ENCODE measurements at regions not wholly inside any gene's neighbourhood (a gene's known extent, or its start where the extent isn't known, plus 50 kb on each side); places are given as distances from the start of the nearest gene placed in this dataset.

GRCh38 chr13:72153272-72153671 is 286.3 kb upstream of the DACH1 start:
- no peaks in the 10 kb centered on the region for H4K20me1 ChIP-seq (ENCODE audit: insufficient read depth)
- no peaks in the 10 kb centered on the region for H3K79me2 ChIP-seq (ENCODE audit: insufficient read depth, low read depth)
- H3K4me2 ChIP-seq = no peak overlapping the region
- no peak overlapping the region for H3K4me3 ChIP-seq (IDR thresholded peaks at IDR 0.05; ENCODE audit: insufficient read depth, low read depth, low read length)
- no peak overlapping the region for H3K27ac ChIP-seq
- no peak overlapping the region for H3K9ac ChIP-seq
- H3K27me3 ChIP-seq (ENCODE audit: insufficient read depth, low read depth) = no peaks in the 10 kb centered on the region
- H3K36me3 ChIP-seq (ENCODE audit: insufficient read depth) = no peaks in the 10 kb centered on the region
- H3K4me1 ChIP-seq (ENCODE audit: low read depth, poor library complexity, severe bottlenecking) = no peaks in the 10 kb centered on the region
- no peak overlapping the region for H2AFZ ChIP-seq (ENCODE audit: low read depth)
- TF ChIP-seq, protein P1, sequence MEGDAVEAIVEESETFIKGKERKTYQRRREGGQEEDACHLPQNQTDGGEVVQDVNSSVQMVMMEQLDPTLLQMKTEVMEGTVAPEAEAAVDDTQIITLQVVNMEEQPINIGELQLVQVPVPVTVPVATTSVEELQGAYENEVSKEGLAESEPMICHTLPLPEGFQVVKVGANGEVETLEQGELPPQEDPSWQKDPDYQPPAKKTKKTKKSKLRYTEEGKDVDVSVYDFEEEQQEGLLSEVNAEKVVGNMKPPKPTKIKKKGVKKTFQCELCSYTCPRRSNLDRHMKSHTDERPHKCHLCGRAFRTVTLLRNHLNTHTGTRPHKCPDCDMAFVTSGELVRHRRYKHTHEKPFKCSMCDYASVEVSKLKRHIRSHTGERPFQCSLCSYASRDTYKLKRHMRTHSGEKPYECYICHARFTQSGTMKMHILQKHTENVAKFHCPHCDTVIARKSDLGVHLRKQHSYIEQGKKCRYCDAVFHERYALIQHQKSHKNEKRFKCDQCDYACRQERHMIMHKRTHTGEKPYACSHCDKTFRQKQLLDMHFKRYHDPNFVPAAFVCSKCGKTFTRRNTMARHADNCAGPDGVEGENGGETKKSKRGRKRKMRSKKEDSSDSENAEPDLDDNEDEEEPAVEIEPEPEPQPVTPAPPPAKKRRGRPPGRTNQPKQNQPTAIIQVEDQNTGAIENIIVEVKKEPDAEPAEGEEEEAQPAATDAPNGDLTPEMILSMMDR (conservative IDR thresholded peaks at IDR 0.05; ENCODE audit: low read depth, low read length) = no peak

- Histone ChIP-seq H3K27me3 (ENCODE audit: insufficient read depth, low read depth) (no peaks in the 10 kb centered on the region), H3K4me1 (ENCODE audit: low read depth, poor library complexity, severe bottlenecking) (no peaks in the 10 kb centered on the region), H3K4me2 (no peak overlapping the region), H3K36me3 (ENCODE audit: insufficient read depth) (no peaks in the 10 kb centered on the region), H3K27ac (no peak overlapping the region), H3K4me3 (IDR thresholded peaks at IDR 0.05; ENCODE audit: insufficient read depth, low read depth, low read length) (no peak overlapping the region), H3K9ac (no peak overlapping the region), H3K79me2 (ENCODE audit: insufficient read depth, low read depth) (no peaks in the 10 kb centered on the region), H4K20me1 (ENCODE audit: insufficient read depth) (no peaks in the 10 kb centered on the region), H2AFZ (ENCODE audit: low read depth) (no peak overlapping the region)
- TF ChIP-seq, protein P1 (conservative IDR thresholded peaks at IDR 0.05; ENCODE audit: low read depth, low read length) = no peak
Observed at GRCh38 chr13:72151241-72151640, 284.2 kb upstream of the DACH1 start.

DNA sequence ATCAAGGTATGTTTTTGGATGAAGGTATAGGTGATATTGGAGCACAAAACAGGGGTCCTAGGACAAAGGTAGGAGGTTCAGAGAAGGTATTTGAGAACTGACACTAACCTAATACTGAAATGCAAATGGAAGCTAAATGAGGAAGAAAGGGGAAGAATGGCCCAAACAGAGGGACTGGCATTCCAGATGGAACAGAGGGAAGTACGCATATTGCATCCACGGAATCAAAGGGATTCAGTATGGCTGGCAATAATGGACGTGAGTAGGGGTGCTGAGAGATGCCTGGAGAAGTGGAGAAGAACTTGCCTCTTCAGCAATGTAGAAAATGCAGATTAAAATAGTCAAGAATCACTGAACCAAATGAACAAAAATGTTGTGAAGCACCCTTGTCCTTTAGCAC is 283.5 kb upstream of the DACH1 start:
- H3K36me3 ChIP-seq (ENCODE audit: insufficient read depth) = no peaks in the 10 kb centered on the region
- H3K4me2 ChIP-seq = no peak overlapping the region
- H3K4me3 ChIP-seq (IDR thresholded peaks at IDR 0.05; ENCODE audit: insufficient read depth, low read depth, low read length) = no peak overlapping the region
- H4K20me1 ChIP-seq (ENCODE audit: insufficient read depth) = no peaks in the 10 kb centered on the region
- no peak overlapping the region for H2AFZ ChIP-seq (ENCODE audit: low read depth)
- no peak overlapping the region for H3K27ac ChIP-seq
- no peak overlapping the region for H3K9ac ChIP-seq
- no peaks in the 10 kb centered on the region for H3K79me2 ChIP-seq (ENCODE audit: insufficient read depth, low read depth)
- TF ChIP-seq, protein P1 (conservative IDR thresholded peaks at IDR 0.05; ENCODE audit: low read depth, low read length) = no peak
- H3K27me3 ChIP-seq (ENCODE audit: insufficient read depth, low read depth) = no peaks in the 10 kb centered on the region
- no peaks in the 10 kb centered on the region for H3K4me1 ChIP-seq (ENCODE audit: low read depth, poor library complexity, severe bottlenecking)

- no peaks in the 10 kb centered on the region for H3K27me3 ChIP-seq (ENCODE audit: insufficient read depth, low read depth)
Observed at GRCh38 chr13:72149701-72150100, 282.7 kb upstream of the DACH1 start.

More at GRCh38 chr13:72149701-72150100, 282.7 kb upstream of the DACH1 start:
- Histone ChIP-seq H3K4me2 (no peak overlapping the region), H3K4me3 (IDR thresholded peaks at IDR 0.05; ENCODE audit: insufficient read depth, low read depth, low read length) (no peak overlapping the region), H3K4me1 (ENCODE audit: low read depth, poor library complexity, severe bottlenecking) (no peaks in the 10 kb centered on the region), H4K20me1 (ENCODE audit: insufficient read depth) (no peaks in the 10 kb centered on the region), H2AFZ (ENCODE audit: low read depth) (no peak overlapping the region), H3K27ac (no peak overlapping the region), H3K9ac (no peak overlapping the region), H3K36me3 (ENCODE audit: insufficient read depth) (no peaks in the 10 kb centered on the region), H3K79me2 (ENCODE audit: insufficient read depth, low read depth) (no peaks in the 10 kb centered on the region)
- TF ChIP-seq, protein P1 (conservative IDR thresholded peaks at IDR 0.05; ENCODE audit: low read depth, low read length) = no peak
